ENCODE measurements at regions not wholly inside any gene's neighbourhood (a gene's known extent, or its start where the extent isn't known, plus 50 kb on each side); places are given as distances from the start of the nearest gene placed in this dataset.
"Not testable (repeated sequence)": the region's sequence is repeated elsewhere in the genome, so short reads cannot be mapped to it uniquely, and the experiment has no call there.

DNA sequence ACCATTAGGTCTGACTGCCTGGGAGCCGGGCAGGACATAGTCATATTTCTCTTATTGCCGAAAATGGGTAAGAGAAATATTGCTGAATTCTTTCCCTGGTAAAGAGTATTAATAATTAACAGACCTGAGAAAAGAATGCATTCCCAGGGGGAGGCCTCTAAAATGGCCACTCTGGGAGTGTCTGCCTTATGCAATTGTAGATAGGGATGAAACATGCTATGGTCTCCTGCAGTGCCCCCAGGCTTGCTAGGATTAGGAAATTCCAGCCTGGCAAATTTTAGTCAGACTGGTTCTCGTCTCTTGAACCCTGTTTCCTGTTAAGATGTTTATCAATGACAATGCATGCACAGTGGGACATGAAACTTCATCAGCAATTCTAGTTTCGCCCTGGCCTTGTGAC lies 975.7 kb downstream of the TBC1D32 start:
- not testable (repeated sequence) for DNase-seq (ENCODE audit: low read depth)

DNA sequence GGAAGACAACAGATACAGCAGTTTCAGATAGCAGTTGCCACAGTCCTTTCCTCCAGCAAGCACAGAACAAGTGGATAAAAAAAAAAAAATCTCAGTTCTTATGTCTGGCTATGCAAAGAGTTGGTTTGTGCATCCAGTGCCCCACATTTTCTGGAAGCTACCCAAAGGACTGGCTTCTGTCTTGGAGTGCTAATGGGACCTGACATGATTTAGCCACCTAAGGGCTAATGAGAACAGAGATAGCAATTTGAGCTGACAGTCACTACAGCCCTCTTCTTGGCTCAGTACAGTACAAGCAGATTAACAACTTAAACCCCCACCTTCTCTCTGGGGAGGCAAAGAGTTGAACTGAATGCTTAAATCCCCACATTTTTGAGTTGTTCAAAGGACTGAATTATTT lies 976.8 kb downstream of the TBC1D32 start:
- no peak for DNase-seq (ENCODE audit: low read depth)

DNA sequence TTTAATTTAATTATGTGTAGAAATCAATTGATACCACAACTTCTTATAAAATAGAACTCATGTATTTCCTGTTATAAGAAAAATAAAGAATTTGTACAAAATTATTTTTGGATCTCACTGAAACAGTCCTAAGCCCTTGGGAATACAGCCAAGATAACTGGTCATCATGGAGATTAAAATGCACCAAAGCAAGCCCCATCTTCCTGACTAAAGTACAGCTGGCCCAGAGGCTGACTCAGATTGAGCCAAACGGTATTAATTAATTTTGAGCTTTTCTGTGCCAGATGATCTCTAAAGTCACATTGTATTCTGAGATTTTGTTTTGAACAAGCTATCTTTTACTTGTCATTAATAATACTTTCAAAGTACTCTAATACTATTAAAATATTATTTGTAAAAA lies 978.5 kb downstream of the TBC1D32 start:
- DNase-seq (ENCODE audit: low read depth) = no peak

DNA sequence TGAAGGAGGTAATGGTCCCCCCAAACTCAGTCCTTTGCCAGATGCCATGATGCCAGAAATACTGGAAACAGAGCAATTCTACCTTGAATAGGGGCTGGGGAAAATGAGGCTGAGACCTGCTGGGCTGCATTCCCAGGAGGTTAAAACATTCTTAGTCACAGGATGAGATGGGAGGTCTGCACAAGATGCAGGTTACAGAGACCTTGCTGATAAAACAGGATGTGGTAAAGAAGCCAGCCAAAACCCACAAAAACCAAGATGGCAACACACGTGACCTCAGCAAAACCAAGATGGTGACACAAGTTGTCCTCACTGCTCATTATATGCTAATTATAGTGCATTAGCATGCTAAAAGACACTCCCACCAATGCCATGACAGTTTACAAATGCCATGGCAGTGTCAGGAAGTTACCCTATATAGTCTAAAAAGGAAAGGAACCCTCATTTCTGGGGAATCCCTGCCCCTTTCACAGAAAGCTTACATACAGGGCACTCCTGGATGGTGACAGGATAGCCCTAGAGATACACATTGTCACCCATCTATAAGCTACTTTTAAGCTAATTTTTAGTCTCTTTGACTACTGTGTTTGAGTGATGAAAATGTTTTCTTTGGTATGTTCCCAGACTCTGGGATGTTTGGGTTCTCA lies 979.7 kb downstream of the TBC1D32 start:
- DNase-seq (ENCODE audit: low read depth) = no peak

DNA sequence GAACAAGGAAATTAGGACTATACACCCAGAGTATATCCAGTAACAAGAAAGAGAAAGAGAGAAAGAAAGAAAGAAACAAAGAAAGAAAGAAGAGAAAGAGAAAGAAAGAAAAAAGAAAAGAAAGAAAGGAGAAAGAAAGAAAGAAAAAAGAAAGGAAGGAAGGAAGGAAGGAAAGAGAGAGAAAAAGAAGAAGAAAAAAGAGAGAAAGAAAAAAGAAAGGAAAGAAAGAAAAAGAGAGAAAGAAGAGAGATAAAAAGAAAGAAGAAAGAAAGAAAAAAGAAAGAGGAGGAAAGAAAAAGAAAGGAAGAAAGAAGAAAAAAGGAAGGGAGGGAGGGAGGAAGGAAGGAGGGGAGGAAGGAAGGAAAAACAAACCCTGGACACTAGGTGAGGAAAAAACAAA lies 981.8 kb downstream of the TBC1D32 start:
- no peak for DNase-seq (ENCODE audit: low read depth)

DNA sequence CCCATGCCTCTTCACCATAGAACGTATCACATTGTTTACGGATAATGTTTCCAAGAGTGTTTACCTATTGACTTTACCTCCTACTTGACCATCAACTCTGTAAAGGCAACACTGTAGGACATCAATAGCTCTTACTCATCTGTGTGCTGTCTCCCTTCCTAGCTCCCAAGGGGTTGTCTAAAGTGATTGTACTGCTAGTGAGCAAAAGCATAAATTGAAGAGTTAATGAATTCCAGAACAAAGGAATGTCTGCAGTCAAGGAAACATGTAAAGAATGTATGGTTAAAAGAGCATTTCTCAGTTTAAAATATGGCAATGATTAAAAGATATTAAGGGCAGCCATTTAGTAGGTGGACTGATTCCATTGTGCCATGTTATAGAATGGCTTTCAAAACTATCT lies 985.4 kb downstream of the TBC1D32 start:
- no peak for DNase-seq (ENCODE audit: low read depth)

DNA sequence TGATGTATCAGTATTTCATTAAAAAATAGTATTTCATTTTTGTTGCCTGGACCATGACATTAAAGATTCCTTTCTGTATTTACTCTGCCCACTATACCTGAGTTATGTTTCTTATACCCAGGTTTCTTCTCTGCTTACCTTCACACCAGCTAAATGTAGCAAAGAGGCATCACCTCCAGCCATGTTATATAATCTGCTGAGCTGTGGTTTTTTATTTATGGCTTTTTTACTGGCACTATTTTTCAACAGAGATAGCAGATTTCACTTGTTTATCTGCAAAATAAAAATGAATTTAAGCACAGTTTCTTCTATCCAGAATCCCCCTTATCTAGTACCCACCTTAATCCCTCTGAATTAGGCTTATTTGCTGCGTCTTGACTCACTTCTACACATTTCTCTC lies 979.0 kb upstream of the MAN1A1 start:
- DNase-seq (ENCODE audit: low read depth) = no peak

DNA sequence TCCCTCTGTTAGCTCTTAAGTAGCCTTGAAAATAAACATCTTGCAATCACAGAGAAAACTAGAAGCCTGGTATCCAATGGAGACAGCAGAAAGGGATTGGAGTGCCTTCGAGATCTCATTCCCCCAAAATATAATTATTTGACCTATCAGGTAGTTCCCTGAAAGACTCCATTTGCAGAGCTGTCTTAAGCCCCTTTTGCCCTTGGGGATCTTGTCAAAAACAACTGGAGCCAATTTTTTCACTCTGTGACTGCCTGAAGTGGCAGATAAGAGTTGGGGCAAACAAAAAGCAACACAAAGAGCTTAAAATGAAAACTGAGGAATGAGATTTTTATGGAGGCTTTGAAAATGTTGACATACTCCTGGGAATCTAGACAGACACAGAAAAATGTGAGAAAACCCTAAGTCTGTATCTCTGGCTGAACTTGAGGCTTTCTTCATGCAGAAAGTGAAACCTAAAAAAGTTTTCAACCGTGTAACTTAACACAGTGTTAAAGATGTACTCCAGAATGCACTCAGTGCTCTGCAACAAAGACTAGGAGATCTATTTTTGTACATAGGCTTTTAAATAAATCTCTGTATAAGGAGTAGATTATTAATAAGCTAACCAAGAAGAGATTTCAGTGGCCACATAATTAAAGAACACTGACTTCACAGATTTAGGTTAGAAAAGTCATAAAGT lies 971.1 kb upstream of the MAN1A1 start:
- no peak for DNase-seq (ENCODE audit: low read depth)

DNA sequence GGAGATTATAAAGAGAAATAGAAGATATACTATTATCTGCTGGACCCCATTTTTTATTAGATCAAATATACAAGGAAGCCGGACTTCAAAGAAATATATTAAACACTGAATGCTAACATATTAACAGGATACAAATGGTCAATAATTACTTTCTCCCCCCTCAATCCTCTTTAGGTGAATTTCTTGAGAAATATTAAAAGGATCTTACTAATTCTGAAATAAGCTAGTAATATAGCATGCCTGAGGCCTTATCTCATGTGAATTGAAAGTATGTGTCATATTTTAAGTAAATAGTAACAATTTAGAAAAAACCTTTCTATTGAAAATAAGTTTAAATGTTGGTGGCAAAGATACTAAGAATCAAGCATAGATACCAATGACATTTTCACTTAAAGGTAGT lies 954.7 kb upstream of the MAN1A1 start:
- no peak for DNase-seq (ENCODE audit: low read depth)

DNA sequence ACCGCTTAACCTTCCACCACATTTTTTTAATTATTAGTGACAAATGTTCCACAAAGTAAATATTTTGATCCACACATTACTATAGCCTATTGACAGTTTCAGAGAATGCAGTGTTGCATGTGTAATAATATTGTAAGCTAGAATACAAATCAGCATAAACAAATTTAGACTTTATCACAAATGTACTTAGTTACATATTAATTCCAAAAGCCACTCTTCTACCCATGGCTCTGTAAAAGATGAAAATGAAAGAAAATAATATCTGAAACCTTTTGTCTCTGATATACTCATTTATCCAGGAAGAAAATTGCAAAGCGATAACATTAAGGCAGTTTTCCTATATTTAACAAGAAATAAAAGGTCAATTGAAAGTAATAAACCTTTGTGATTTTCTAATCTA lies 954.0 kb upstream of the MAN1A1 start:
- no peak for DNase-seq (ENCODE audit: low read depth)

DNA sequence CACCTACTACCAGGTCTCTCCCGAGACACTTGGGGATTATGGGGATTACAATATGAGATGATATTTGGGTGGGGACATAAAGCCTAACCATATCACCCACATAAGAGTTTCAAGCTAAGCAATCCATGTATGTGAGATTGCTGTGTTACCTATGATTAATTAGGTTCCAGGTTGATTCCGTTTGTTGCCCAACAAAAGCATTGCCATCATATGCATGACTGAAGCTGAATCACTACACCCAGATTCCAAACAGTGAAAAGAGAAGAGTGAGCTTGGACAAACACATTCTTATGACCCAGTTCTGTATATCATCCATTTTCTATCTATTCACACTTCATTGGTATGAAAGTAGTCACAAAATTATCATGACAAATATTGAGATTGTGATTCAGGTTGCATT lies 952.5 kb upstream of the MAN1A1 start:
- no peak for DNase-seq (ENCODE audit: low read depth)

DNA sequence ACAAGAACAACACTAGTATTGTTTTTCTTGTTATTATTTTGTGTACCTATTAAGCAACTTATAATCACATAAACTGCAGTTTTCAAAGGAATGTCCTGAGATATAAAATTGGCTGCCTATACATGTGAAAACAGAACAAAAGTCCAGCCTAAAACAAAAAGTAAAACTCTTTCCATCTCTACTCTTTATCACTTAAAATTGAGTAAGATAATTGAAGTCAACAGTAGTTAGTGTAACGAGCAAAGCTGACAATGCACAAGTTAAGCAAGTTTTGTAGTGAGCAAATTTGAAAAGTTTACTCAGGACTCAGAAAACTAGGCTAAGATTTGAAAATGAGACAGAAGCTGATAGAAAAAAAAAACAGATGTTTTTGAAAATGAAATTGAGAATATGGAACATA lies 941.4 kb upstream of the MAN1A1 start:
- DNase-seq (ENCODE audit: low read depth) = no peak

DNA sequence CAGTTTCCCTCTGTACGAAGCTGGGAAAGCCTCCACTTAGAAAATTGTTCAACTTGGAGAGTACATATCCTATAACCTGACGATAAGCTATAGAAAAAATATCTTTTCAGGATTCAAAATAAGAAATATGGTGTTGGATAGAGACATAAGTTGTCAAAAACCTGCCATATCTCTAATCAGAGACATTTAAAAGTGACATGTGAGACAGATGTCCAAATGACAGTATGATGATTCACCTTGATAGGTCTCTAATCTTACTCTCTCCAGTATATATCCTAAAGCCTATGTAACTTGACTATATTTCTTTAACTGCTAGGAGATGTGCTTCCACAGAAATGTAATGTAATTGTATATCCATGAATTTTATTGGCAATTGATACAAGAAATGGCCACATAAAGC lies 932.4 kb upstream of the MAN1A1 start:
- no peak for DNase-seq (ENCODE audit: low read depth)

DNA sequence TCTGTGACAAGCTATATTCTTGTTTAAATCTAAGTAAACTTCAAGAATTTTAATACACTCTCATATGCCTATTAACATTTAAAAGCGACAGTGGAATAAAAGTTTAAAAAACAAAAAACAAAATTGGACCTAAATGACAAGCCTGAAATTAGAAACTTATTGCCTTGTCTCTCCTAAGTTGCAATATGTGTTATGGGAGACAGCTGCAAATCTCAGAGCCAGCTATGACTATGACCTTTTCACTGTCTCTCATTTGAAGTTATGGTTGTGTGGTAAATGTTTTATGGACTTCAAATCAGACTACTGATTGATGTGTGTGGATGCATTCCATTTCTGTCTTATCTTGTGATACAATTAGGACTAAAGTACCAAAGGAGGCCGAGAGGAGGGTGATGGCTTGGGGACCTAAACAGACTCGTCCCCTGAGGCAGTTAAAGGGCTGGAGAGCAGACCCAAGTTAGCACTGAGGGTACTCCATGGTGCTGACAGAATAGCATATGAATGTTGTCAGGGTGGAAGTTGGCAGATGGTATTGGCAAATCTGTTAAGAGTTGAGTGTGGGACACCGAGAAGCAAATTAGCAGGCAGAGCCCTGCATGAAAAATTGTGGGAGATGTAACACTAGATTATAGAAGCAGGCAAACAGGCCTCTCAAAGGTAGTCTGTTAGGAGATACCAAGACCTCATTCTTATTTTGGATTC lies 930.1 kb upstream of the MAN1A1 start:
- no peak for DNase-seq (ENCODE audit: low read depth)

DNA sequence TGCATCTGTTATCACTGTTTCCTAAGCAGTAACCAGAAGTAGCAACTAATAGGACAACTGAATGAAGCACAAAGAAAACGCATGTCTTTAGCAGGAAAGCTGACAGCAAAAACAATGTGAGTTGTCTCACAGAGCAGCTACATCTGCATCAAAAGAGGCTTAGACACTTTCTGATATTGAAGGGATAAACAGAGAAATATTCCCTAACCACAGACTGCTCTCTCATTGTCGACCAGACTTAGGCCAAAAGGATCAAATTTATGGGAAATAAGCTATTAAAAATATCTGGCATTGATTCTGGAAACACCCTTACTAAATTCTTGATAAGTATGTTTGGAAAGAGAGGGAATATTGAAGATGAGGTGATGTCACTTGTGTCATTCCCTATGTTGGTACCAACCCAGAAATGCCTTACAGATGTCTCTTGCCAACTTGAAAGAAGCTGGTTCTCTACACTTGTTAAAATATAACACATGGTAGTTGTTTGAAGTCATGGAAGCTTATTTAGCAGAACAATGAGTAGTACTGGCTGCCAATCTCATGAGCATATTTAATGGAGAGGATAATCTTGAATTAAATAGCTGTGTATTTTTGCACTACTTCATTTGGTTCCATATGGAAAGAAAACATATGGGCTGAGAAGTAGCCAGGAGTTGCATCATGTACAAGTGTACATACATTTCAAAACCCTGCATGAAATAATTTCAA lies 929.3 kb upstream of the MAN1A1 start:
- DNase-seq (ENCODE audit: low read depth) = no peak

DNA sequence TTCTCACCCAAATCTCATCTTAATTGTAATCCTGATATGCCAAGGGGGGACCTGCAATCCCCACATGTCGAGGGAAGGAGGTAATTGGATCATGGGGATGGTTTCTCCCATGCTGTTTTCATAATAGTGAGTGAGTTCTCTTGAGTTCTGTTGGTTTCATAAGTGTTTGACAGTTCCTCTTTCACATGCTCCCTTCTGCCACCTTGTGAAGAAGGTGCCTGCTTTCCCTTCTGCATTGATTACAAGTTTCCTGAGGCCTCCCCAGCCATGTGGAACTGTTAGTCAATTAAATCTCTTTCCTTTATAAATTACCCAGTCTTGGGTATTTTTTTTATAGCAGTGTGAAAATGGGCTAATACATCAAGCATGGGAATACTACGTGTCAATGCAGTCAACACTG lies 925.0 kb upstream of the MAN1A1 start:
- DNase-seq (ENCODE audit: low read depth) = no peak

DNA sequence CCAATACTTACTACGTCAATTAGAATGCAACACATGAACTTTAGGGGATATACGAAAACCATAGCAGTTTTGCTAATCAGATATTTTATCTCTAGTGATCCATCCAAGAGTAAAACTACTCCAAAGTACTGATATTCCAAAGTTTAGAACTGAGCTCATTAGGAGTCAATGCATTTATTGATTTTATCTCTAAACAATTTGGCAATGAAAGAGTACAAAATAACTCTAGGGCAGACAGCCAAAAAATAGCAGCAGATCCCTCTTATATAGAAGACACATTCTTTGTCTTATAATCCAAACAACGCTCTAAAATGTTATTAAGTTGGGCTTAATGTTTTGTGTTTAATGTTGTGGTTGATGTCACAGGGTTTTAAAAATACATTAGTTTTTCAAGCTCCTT lies 923.9 kb upstream of the MAN1A1 start:
- DNase-seq (ENCODE audit: low read depth) = no peak

DNA sequence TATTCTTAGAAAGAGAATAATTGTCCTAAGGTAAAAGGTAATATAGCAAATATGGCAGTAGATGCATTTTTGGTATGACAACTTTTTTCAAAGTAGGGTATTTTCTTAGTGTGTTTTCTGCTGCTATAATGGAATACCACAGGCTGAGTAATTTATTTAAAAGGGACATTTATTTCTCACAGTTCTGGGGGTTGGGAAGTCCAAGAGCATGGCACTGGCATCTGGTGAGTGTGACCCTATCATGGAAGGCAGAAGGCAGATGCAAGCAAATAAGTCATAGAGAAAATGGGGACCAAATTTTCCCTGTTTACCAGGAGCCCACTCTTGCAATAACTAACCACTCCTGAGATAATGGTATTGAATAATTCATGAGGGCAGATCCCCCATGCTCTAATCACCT lies 922.5 kb upstream of the MAN1A1 start:
- DNase-seq (ENCODE audit: low read depth) = no peak

DNA sequence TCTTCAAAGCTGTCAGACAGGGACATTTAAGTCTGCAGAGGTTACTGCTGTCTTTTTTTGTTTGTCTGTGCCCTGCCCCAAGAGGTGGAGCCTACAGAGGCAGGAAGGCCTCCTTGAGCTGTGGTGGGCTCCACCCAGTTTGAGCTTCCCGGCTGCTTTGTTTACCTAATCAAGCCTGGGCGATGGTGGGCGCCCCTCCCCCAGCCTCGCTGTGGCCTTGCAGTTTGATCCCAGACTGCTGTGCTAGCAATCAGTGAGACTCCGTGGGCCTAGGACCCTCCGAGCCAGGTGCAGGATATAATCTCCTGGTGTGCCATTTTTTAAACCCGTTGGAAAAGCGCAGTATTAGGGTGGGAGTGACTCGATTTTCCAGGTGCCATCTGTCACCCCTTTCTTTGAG lies 918.7 kb upstream of the MAN1A1 start:
- DNase-seq (ENCODE audit: low read depth) = not testable (repeated sequence)

DNA sequence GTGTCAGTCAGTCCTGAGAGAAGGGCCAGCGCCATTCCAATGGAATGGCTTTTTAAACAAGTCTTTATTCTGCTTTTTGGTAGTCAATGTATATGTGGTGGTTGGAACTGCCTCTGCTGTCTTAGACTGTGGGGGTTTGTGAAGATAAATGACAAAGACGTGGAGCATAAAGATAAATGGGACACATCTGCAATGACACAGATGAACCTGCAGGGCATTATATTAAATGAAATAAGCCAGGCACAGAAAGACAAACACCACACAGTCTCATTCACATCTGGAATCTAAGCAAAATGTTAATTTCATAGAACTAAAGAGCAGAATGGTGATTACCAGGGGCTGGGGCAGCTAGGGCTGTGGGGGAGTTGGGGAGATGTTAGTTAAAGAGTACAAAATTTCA lies 912.8 kb upstream of the MAN1A1 start:
- DNase-seq (ENCODE audit: low read depth) = no peak

DNA sequence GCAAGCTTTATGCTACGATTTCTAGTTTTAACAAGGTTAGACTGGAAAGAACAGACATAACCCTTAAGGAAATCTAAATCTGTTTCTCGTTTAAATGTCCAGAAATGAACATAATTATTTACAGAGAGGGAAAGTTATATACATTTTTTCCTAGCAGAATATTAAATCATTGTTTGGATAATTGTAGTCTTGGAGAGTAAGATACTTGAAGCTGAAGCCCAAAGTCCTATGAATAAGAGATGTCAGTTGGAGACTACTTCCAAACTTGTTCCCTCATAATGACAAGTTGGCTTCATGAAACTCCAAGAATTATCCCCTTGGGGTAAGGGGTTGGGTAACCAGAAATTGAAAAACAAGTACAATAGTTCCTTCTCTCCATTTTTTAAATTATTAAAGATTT lies 911.1 kb upstream of the MAN1A1 start:
- no peak for DNase-seq (ENCODE audit: low read depth)

DNA sequence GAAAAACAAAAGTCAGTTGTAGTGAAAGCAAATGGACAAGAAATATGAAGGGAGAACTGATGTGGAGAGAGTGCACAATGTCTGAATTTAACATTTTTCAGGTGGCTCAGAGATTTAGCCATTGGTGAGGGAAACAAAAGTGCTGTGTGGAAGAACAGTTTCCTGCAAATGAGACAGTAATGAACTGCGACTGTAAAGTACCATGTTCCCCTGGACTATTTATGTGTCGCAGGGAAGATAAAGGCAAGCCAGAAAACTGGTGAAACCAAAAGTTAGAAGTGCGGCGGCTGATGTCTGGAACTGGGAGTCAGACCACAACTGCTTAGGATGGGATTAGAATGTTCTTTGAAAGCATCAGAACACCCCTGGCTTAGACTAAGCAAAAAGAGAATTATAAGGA lies 905.1 kb upstream of the MAN1A1 start:
- DNase-seq (ENCODE audit: low read depth) = no peak

DNA sequence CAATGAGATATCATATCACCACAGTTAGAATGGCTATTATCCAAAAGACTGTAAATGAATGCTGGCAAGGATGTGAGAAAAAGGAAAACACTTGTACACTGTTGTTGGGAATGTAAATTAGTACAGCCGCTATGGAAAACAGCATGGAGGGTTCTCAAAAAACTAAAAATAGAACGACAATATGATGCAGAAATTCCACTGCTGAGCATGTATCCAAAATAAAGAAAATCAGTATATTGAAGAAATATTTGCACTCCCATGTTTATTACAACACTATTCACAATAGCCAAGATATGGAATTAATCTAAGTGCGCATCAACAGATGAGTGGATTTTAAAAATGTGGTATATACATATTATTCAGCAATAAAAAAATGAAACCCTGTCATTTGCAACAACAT lies 898.9 kb upstream of the MAN1A1 start:
- no peak for DNase-seq (ENCODE audit: low read depth)
